RWPE2 (cell line): ENCODE measurements at regions not wholly inside any gene's neighbourhood (a gene's known extent, or its start where the extent isn't known, plus 50 kb on each side); places are given as distances from the start of the nearest gene placed in this dataset.

ENCODE experiments used
- ATAC-seq: fragments of 200-7000 bp; cut with Tn5 transposase; 3 replicates; pipeline ENCODE4 v1.9.1; 2021; ENCODE audit warnings: low read depth
- DNase-seq: peaks from one replicate; pipeline ENCODE4 v3.0.0-alpha.2; 2020; ENCODE audit warnings: low spot score
- H3K27ac ChIP-seq: fragments of 450-650 bp; 2 replicates; pipeline ENCODE4 v1.5.1; 2017; ENCODE audit warnings: mild to moderate bottlenecking; ENCODE audit not compliant: poor library complexity, severe bottlenecking
- H3K27me3 ChIP-seq: fragments of 250-450 bp; sonication (Bioruptor Pico); 2 replicates; pipeline ENCODE4 v1.5.1; 2021; ENCODE audit warnings: mild to moderate bottlenecking, moderate library complexity; ENCODE audit not compliant: insufficient read depth, poor library complexity, severe bottlenecking
- H3K36me3 ChIP-seq: fragments of 250-450 bp; sonication (Bioruptor Pico); 2 replicates; pipeline ENCODE4 v1.5.1; 2020; ENCODE audit warnings: low read depth, mild to moderate bottlenecking, moderate library complexity
- H3K4me1 ChIP-seq: fragments of 250-450 bp; sonication (Bioruptor Pico); 2 replicates; pipeline ENCODE4 v1.5.1; 2021; ENCODE audit warnings: mild to moderate bottlenecking, moderate library complexity; ENCODE audit not compliant: insufficient read depth, poor library complexity, severe bottlenecking
- H3K4me3 ChIP-seq: fragments of 250-450 bp; sonication (Bioruptor Pico); 2 replicates; pipeline ENCODE4 v1.5.1; 2021; ENCODE audit warnings: mild to moderate bottlenecking, moderate library complexity; ENCODE audit not compliant: severe bottlenecking
- H3K9me3 ChIP-seq: fragments of 250-450 bp; sonication (Bioruptor Pico); 2 replicates; pipeline ENCODE4 v1.5.1; 2021; ENCODE audit warnings: mild to moderate bottlenecking, moderate library complexity; ENCODE audit not compliant: severe bottlenecking
- CTCF ChIP-seq: fragments of 450-650 bp; IDR thresholded peaks from one replicate; pipeline ENCODE4 v1.5.1; 2017; ENCODE audit warnings: mild to moderate bottlenecking, moderate library complexity; ENCODE audit not compliant: poor library complexity, severe bottlenecking

GRCh38 chr3:148493631-148494030 lies 204.1 kb upstream of the AGTR1 start:
- DNase-seq (no peak), ATAC-seq (no peak)
- H3K36me3 ChIP-seq: no peaks in the 10 kb centered on the region
- no peaks in the 10 kb centered on the region for H3K9me3 ChIP-seq
- H3K27ac ChIP-seq: no peak overlapping the region
- no peak overlapping the region for H3K4me3 ChIP-seq
- peaks cover 4% of the 10 kb centered on the region for H3K27me3 ChIP-seq
- TF ChIP-seq CTCF: no peak
- no peaks in the 10 kb centered on the region for H3K4me1 ChIP-seq

DNA sequence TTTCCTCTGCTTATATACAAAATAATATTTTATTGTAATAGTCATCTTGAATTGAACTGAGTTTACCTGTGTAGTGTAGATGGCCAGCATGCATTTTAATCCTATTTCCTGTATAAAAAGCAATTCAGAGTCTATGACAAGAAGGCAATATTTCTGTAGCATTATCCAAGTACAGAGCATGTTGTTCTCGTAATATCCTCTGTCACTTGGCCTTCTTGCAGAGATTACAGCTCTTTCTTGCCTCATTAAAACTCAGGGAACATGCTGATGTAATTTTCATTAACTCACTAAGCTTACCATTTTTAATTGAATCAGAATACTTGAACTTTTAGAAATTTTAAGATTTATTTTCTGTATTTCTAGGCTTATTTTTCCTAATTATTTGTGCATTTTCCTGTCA lies 203.3 kb upstream of the AGTR1 start:
- Histone ChIP-seq H3K36me3 (no peaks in the 10 kb centered on the region), H3K4me1 (no peaks in the 10 kb centered on the region), H3K27ac (no peak overlapping the region), H3K9me3 (no peaks in the 10 kb centered on the region), H3K4me3 (no peak overlapping the region), H3K27me3 (peaks cover 4% of the 10 kb centered on the region)
- TF ChIP-seq CTCF: no peak
- ATAC-seq (no peak), DNase-seq (no peak)

DNA sequence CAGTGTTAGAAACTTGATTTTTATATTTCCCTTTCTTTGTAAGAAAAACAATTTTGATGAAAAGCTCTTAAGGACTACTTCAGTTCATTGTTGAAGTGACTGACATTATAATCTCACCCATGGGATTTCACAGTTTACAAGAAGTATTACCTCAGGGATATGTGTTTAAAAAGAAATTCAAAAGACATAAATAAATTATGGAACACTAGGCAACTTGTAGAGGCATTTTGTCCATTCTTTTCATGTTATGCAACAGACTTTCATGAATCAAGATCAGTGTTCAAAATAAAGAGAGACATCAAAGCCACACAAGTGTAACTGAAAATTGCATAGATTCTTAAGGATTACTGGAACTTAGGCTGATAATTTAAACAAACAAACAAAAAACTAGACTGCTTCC lies 196.8 kb upstream of the AGTR1 start:
- DNase-seq (no peak), ATAC-seq (no peak)
- no peak for TF ChIP-seq CTCF
- Histone ChIP-seq H3K36me3 (no peaks in the 10 kb centered on the region), H3K4me1 (no peaks in the 10 kb centered on the region), H3K4me3 (no peak overlapping the region), H3K27me3 (no peaks in the 10 kb centered on the region), H3K9me3 (no peaks in the 10 kb centered on the region), H3K27ac (no peak overlapping the region)

- Histone ChIP-seq H3K4me3 (no peak overlapping the region), H3K27ac (no peak overlapping the region), H3K9me3 (no peaks in the 10 kb centered on the region), H3K27me3 (no peaks in the 10 kb centered on the region), H3K36me3 (no peaks in the 10 kb centered on the region), H3K4me1 (peaks cover 14% of the 10 kb centered on the region)
- ATAC-seq (no peak), DNase-seq (no peak)
- no peak for TF ChIP-seq CTCF
Observed at GRCh38 chr3:148510116-148510515, 187.6 kb upstream of the AGTR1 start.

GRCh38 chr3:148510561-148510960 lies 187.1 kb upstream of the AGTR1 start:
- TF ChIP-seq CTCF: no peak
- DNase-seq (no peak), ATAC-seq (no peak)
- H3K9me3 ChIP-seq: no peaks in the 10 kb centered on the region
- H3K36me3 ChIP-seq: no peaks in the 10 kb centered on the region
- no peak overlapping the region for H3K4me3 ChIP-seq
- peaks cover 14% of the 10 kb centered on the region for H3K4me1 ChIP-seq
- no peaks in the 10 kb centered on the region for H3K27me3 ChIP-seq
- no peak overlapping the region for H3K27ac ChIP-seq
